Skeletal muscle satellite cell (primary cell): ENCODE measurements at regions not wholly inside any gene's neighbourhood (a gene's known extent, or its start where the extent isn't known, plus 50 kb on each side); places are given as distances from the start of the nearest gene placed in this dataset.
"Not testable (repeated sequence)": the region's sequence is repeated elsewhere in the genome, so short reads cannot be mapped to it uniquely, and the experiment has no call there.

Experiments used
- H3K27me3 ChIP-seq: 2 replicates; pipeline ENCODE4 v1.7.0; 2013; ENCODE audit warnings: low read length; ENCODE audit not compliant: control insufficient read depth, insufficient read depth
- H3K36me3 ChIP-seq: 2 replicates; pipeline ENCODE4 v1.7.0; 2013; ENCODE audit warnings: mild to moderate bottlenecking, control low read depth, low read length; ENCODE audit not compliant: insufficient read depth
- H3K4me1 ChIP-seq: 2 replicates; pipeline ENCODE4 v1.7.0; 2013; ENCODE audit warnings: low read length; ENCODE audit not compliant: control insufficient read depth, insufficient read depth
- H3K4me2 ChIP-seq: 2 replicates; pipeline ENCODE4 v1.7.0; 2013; ENCODE audit warnings: mild to moderate bottlenecking, low read length
- H3K4me3 ChIP-seq: 2 replicates; pipeline ENCODE4 v1.7.0; 2013; ENCODE audit warnings: low read length
- H3K9ac ChIP-seq: 2 replicates; pipeline ENCODE4 v1.7.0; 2013; ENCODE audit warnings: mild to moderate bottlenecking, low read depth, low read length, moderate library complexity
- H3K9me3 ChIP-seq: replicated peaks from 2 replicates; pipeline ENCODE4 v1.7.0; 2013; ENCODE audit warnings: mild to moderate bottlenecking, control low read depth, low read length

- not testable (repeated sequence) for H3K9ac ChIP-seq, H3K4me1 ChIP-seq, H3K4me2 ChIP-seq, H3K4me3 ChIP-seq, H3K36me3 ChIP-seq, H3K9me3 ChIP-seq
- peaks cover 45% of the 10 kb centered on the region for H3K27me3 ChIP-seq
Observed at GRCh38 chr9:97796176-97796575, 56.9 kb upstream of the FOXE1 start.

DNA sequence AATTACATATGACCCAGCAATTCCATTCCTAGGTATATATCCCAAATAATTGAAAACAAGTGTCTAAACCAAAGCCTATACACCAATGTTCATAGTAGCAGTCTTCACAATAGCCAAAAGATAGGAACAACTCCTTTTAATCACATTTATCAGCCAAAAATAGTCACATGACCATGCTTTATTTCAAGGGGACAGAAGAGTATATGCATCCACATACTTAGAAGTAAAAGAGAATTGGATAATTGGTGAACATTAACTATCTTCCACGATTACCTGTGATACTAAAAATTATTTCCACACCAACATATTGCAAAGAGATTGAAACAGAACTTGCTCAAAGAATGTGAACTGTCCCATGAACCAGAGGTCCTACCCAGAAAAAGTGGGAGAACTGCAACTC, 51.8 kb upstream of the FOXE1 start:
- Histone ChIP-seq H3K27me3 (peaks cover 28% of the 10 kb centered on the region), H3K36me3 (no peaks in the 10 kb centered on the region), H3K4me3 (no peak overlapping the region)

GRCh38 chr9:97802276-97802675, 50.8 kb upstream of the FOXE1 start:
- Histone ChIP-seq H3K4me1 (peaks cover 6% of the 10 kb centered on the region), H3K4me2 (no peak overlapping the region), H3K4me3 (no peak overlapping the region), H3K9ac (no peak overlapping the region), H3K27me3 (peaks cover 38% of the 10 kb centered on the region), H3K9me3 (no peaks in the 10 kb centered on the region), H3K36me3 (no peaks in the 10 kb centered on the region)

More for the DNA sequence above, 51.8 kb upstream of the FOXE1 start:
- peaks cover 6% of the 10 kb centered on the region for H3K4me1 ChIP-seq
- no peaks in the 10 kb centered on the region for H3K9me3 ChIP-seq
- H3K4me2 ChIP-seq = no peak overlapping the region
- H3K9ac ChIP-seq = no peak overlapping the region

DNA sequence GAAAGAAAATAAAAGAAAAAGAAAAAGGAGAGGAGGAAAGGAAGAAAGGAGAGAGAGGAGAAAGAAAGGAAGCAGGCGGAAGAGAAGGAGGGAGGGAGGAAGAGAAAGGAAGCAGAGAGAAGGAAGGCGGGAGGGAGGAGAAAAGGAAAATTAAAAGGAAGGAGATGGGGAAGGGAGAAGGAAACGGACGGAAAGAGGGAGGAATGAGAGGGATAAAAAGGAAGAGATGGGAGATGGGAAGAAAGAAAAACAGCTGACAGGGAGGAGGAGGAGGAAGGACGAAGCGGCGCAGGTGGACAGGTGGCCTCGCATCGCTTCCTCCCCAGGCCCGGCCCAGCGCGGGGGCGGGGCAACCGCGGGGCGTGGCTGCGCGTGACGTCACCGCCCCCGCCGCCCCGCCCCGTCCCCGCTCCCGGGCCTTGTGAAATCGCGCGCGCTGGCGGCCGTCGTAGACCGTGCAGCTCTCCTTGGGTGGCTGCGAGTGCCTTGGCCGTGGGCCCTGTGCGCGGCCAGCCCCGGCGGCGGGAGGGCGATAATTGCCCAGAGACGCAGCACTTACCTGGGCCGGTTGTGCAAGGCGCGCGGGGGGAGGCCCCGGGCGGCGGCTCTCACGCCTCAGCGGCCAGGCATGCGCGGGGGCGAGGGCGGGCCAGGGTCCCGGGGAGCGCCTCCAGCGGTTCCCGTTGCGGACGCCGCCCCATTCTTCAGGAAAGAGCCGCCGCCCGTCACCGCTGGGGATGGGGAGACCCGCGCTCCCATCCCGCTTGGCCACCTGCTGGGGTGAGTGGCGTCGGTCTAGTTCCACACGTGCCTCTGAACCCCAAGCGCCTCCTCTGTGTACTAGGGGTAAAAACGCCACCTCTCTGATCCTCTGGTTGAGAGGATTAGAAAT, 49.6 kb upstream of the FOXE1 start:
- peak overlapping the region; percentile 78 for H3K4me2 ChIP-seq
- H3K36me3 ChIP-seq = no peaks in the 10 kb centered on the region
- H3K4me3 ChIP-seq = peak overlapping the region; percentile 67
- no peaks in the 10 kb centered on the region for H3K9me3 ChIP-seq
- H3K9ac ChIP-seq = no peak overlapping the region
- peaks cover 48% of the 10 kb centered on the region for H3K27me3 ChIP-seq
- peaks cover 6% of the 10 kb centered on the region for H3K4me1 ChIP-seq
